ENCODE measurements at regions not wholly inside any gene's neighbourhood (a gene's known extent, or its start where the extent isn't known, plus 50 kb on each side); places are given as distances from the start of the nearest gene placed in this dataset.

DNA sequence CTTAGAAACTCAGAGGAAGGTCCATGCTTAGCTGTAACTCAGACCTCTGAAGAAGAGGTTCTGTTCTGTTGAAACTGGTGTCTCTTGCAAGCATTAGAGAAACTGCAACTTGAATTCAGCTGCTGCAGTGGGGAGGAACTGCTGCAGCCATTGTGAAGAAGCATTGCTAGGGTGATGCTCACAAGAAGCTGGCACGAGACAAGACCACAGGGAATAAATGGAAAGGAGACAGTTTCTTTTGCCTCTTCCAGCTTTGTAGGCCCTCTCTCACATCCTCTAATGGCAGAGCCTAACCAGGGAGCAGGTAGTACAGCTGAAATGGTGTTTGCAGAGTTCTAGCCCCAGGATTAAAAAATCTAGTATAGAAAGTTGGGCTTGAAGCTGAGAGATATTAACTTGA lies 148.0 kb upstream of the DMAC1 start:
- CTCF ChIA-PET, result no interaction called here
- H3K4me3 Mint-ChIP-seq, result no peak overlapping the region
- peak overlapping the region; percentile 51 for H3K27ac Mint-ChIP-seq

DNA sequence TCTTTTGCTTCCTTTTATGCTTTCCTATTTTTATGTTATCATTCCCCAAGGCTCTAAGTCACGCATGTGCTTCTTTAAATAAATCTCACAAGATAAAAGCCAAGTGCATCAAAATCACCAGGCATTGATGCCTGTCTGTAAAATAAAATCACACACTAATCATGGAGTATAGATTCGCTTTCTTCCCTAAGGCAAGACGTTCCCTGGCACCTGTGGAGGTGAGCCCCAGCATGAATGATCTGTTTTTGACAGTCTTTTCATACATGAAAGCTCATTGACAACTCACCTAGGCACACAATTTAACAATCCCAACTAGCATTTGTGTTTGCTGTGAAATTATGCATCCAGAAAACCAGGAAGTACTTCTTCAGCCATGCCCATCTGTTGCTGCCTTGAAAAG lies 146.9 kb upstream of the DMAC1 start:
- H3K4me3 Mint-ChIP-seq, result no peak overlapping the region
- no peaks in the 10 kb centered on the region for H3K36me3 Mint-ChIP-seq
- no peak overlapping the region for H3K27ac Mint-ChIP-seq
- DNase-seq, result no peak
- H3K9me3 Mint-ChIP-seq, result no peaks in the 10 kb centered on the region
- CTCF ChIA-PET, result no interaction called here
- H3K27me3 Mint-ChIP-seq, result no peaks in the 10 kb centered on the region
- peaks cover 13% of the 10 kb centered on the region for H3K4me1 Mint-ChIP-seq

More for the DNA sequence above, 148.0 kb upstream of the DMAC1 start:
- no peaks in the 10 kb centered on the region for H3K27me3 Mint-ChIP-seq
- H3K36me3 Mint-ChIP-seq, result no peaks in the 10 kb centered on the region
- DNase-seq, result no peak
- H3K4me1 Mint-ChIP-seq, result peaks cover 13% of the 10 kb centered on the region
- no peaks in the 10 kb centered on the region for H3K9me3 Mint-ChIP-seq

DNA sequence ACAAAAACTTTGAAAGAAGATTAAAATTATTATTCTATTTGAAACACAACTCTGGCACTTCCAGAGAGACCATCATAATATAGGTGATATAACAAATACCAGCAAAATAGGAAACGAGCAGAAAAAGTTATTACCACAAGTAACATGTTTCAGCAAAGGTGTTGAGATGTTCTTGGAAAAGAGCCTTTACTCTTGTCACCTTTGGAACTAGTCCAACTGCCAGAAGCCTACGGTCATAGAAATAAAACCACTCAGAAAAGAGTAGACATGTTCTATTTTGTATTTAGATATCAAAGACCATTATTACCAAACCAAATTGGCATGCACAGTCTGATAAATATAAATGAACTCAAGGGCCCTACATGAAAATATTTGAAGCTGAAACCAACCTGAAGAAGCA lies 145.0 kb upstream of the DMAC1 start:
- no peak overlapping the region for H3K4me3 Mint-ChIP-seq
- H3K27me3 Mint-ChIP-seq, result no peaks in the 10 kb centered on the region
- no peak for DNase-seq
- H3K9me3 Mint-ChIP-seq, result peaks cover 12% of the 10 kb centered on the region
- H3K4me1 Mint-ChIP-seq, result peaks cover 13% of the 10 kb centered on the region
- CTCF ChIA-PET, result interaction anchor here (0.6 kb wide), 1 partner anchor 99 kb away, joined by 3 read pairs; no protein-coding TSS in a partner anchor
- H3K27ac Mint-ChIP-seq, result no peak overlapping the region
- peaks cover 8% of the 10 kb centered on the region for H3K36me3 Mint-ChIP-seq

DNA sequence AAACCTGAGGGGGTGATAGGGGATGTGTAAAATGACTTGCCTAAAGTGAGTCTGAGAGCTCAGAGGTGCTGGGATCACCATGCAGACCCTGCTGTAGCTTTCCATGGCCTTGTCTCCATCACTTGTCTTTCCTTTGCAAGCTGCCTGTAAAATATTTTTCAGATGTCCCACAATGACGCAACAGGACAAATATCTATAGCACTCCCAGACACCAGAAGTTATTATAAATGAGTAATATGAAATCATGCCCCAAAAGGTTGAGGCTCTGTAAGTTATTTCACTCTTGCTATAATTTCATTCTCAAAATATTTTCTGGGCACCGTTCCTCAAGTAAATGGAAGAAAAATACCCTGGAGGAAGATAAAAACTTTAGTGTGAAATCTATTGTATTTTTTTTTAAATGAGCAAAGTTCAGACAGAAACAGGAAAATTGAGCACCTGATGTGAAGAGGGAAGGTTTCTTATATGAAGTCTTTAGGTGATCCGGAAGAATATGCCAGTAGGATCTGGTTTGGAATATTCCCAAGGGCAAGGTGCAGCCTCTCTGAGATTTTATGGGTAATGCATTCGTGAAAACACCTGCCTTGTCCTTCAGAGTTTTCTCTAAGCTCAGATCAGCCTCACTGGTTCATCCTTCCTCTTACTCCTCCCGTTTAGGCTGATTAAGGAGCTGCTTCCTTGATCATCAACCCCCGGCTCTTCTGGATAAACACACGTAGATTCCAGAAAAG lies 138.3 kb upstream of the DMAC1 start:
- H3K27ac Mint-ChIP-seq, result peak overlapping the region; percentile 8
- no peak overlapping the region for H3K4me3 Mint-ChIP-seq
- no peaks in the 10 kb centered on the region for H3K27me3 Mint-ChIP-seq
- peaks cover 21% of the 10 kb centered on the region for H3K36me3 Mint-ChIP-seq
- CTCF ChIA-PET, result interaction anchor here (0.7 kb wide), 1 partner anchor 19 kb away, joined by 3 read pairs; no protein-coding TSS in a partner anchor
- H3K4me1 Mint-ChIP-seq, result peaks cover 30% of the 10 kb centered on the region
- H3K9me3 Mint-ChIP-seq, result peaks cover 20% of the 10 kb centered on the region
- DNase-seq, result no peak

DNA sequence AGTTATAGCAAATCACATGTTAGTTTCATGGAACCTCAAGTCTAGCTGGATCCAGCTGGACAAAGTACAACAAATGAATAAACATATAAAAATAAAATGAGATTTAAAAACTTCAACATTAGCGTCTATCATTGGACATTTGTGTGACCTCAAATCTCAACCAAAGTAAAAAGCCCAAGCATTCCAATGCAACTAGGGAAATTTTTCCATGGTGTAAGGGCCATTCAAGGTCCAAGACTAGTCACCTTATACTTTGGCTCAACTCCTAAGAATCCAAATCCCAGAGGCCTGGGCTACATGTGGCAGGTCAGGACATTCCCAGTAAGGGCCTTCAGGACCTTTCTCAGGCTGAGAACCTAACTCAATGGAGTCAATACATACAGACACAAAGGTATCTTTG lies 137.4 kb upstream of the DMAC1 start:
- Mint-ChIP-seq H3K4me3 (no peak overlapping the region), H3K27ac (peak overlapping the region; percentile 33), H3K9me3 (peaks cover 20% of the 10 kb centered on the region), H3K27me3 (no peaks in the 10 kb centered on the region), H3K4me1 (peaks cover 30% of the 10 kb centered on the region), H3K36me3 (peaks cover 21% of the 10 kb centered on the region)
- no peak for DNase-seq
- CTCF ChIA-PET, result interaction anchor here (1.0 kb wide), 1 partner anchor 44 kb away, joined by 3 read pairs; no protein-coding TSS in a partner anchor

DNA sequence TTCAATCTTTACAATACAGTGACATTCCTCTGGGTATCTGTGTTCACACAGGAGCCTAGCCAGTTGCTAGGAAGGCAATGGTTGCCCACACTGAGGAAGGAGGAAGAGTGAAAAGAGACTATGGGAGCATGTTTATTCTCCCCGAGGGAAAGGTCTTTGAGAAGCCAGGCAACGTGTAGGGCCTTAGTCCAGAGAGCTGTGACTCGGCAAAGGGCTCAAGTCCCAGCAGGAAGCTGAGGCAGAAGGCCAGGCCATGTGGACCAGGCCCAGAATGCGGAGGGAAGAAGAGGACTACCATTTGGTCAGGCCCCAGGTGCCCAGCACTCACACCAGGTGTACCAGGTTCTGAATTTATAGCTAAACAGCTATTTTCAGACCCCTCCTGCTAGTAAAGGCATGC lies 136.6 kb upstream of the DMAC1 start:
- CTCF ChIA-PET, result interaction anchor here (1.0 kb wide), 1 partner anchor 45 kb away, joined by 3 read pairs; no protein-coding TSS in a partner anchor
- H3K4me3 Mint-ChIP-seq, result peak overlapping the region; percentile 30
- H3K27me3 Mint-ChIP-seq, result no peaks in the 10 kb centered on the region
- H3K36me3 Mint-ChIP-seq, result peaks cover 21% of the 10 kb centered on the region
- H3K4me1 Mint-ChIP-seq, result peaks cover 30% of the 10 kb centered on the region
- peak overlapping the region; percentile 96 for H3K27ac Mint-ChIP-seq
- H3K9me3 Mint-ChIP-seq, result peaks cover 20% of the 10 kb centered on the region
- peak; percentile 21 for DNase-seq

DNA sequence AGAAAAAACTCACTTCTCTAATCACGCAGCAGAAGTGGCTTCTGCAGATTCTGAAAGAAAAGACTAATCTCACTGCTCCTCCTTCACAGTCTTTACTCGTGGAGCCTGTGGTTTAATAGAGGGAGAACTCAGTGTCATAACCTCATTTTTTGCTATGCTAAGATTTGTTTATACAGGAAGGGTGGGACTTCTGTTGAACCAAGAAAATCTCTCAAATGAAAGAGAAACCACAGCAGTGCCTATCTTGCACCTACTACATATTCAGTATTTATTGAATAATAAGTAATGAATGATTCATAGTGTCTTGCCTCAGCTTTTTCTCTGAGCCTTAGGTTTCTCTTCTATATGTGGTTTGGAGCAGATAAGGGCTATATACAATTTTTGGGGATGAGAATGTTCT lies 136.1 kb upstream of the DMAC1 start:
- H3K27me3 Mint-ChIP-seq, result peaks cover 4% of the 10 kb centered on the region
- peak overlapping the region; percentile 96 for H3K27ac Mint-ChIP-seq
- peaks cover 21% of the 10 kb centered on the region for H3K36me3 Mint-ChIP-seq
- DNase-seq, result peak; percentile 22
- CTCF ChIA-PET, result interaction anchor here (1.0 kb wide), 1 partner anchor 45 kb away, joined by 3 read pairs; no protein-coding TSS in a partner anchor
- H3K4me3 Mint-ChIP-seq, result peak overlapping the region; percentile 30
- peaks cover 18% of the 10 kb centered on the region for H3K9me3 Mint-ChIP-seq
- H3K4me1 Mint-ChIP-seq, result peaks cover 32% of the 10 kb centered on the region

DNA sequence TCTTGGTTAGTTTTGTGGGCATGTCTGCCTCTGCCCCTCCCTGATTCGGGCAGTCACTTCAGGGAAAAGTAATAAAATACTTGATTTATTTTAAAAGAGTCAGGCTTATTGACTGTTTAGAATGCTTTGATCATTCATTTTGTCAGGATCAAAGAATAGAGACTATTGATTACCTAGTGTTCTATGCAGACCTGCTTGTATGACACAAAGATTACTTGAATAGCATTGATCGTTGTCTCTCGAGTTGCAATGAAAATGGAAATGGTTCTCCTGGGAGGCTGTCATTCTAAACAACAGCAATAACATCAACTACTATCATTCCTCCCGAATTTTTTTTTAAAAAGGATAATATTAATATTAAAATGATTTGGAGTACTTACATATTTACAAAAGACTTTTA lies 133.2 kb upstream of the DMAC1 start:
- Mint-ChIP-seq H3K27ac (no peak overlapping the region), H3K4me1 (peaks cover 31% of the 10 kb centered on the region), H3K36me3 (peaks cover 6% of the 10 kb centered on the region), H3K4me3 (no peak overlapping the region), H3K9me3 (no peaks in the 10 kb centered on the region), H3K27me3 (peaks cover 4% of the 10 kb centered on the region)
- DNase-seq, result no peak
- CTCF ChIA-PET, result no interaction called here

DNA sequence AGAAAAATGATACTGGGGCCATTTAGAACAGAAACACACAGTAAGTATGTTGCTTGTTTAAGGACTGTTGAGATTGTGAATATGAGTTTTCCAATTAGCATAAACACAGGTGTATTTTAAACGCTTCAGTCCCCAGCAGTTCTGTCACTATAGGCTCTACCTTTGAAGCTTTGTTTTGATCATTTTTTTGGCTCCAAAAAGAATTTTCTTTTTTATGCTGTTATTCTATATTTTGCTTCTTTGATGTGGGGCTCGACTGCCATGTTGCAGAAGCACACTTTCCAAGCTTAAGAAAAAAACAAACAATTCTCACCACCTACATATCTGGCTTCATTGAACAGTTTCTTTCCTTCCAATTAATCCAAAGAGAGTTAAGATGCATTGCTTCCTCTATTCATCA lies 131.0 kb upstream of the DMAC1 start:
- Mint-ChIP-seq H3K4me1 (peaks cover 15% of the 10 kb centered on the region), H3K36me3 (no peaks in the 10 kb centered on the region), H3K4me3 (no peak overlapping the region), H3K27me3 (peaks cover 4% of the 10 kb centered on the region), H3K9me3 (no peaks in the 10 kb centered on the region), H3K27ac (no peak overlapping the region)
- CTCF ChIA-PET, result no interaction called here
- DNase-seq, result no peak

DNA sequence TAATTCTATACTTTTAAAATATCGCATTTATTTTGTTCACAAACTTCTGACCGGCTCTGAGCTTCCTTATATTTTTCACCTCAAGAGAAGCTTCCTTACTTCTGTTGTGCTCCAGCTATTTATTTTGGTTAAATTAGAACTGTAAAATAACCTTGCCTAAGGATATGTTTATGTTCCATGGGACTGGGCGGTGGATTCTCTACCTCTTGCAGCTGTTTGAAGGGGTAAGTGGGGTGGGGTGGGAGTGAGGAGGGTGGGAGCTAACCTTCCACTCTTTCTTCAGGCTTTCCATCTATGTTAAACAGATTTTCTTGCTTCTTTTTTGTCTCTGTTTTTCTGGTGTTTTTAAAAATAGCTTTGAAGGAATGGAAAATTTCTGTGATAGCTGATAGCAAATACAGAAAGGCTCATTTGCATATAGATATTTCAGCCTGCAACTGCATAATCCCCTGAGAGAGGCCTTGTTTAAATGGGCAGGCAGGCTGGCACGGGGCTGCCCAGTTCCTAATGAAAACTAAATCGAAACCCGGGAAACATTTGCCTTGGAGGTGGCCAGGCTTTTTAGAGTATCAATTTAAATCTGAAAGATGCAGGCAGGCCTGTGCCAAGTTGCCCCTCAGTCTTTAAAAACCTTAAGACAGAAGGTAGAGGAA lies 122.1 kb upstream of the DMAC1 start:
- H3K4me1 Mint-ChIP-seq, result no peaks in the 10 kb centered on the region
- DNase-seq, result no peak
- CTCF ChIA-PET, result no interaction called here
- H3K27me3 Mint-ChIP-seq, result no peaks in the 10 kb centered on the region
- no peaks in the 10 kb centered on the region for H3K9me3 Mint-ChIP-seq
- H3K27ac Mint-ChIP-seq, result no peak overlapping the region
- no peak overlapping the region for H3K4me3 Mint-ChIP-seq
- no peaks in the 10 kb centered on the region for H3K36me3 Mint-ChIP-seq

DNA sequence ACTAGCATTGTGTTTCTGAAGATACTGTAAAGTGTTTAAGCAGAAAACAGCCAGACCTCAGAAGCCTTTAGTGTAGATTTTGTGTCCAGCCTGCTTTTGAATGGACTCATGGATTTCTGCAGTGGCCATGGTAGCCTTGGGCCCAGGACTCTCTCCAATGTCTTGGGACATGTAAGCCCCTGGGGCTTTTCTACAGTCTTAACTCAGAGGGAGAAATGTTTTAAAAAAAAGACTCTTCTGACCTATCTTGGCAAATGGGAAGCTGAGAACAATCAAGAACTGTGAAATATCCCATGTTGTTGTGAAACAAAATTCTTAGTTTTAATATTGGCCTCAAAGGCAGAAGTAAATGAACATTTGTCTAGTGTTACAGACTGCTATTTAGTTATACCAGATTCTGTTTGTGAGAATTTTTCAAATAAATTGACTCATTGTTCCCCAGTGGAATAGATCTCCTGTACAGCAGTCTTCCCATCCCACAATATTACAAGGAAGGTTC lies 112.5 kb upstream of the DMAC1 start:
- no peak overlapping the region for H3K27ac Mint-ChIP-seq

DNA sequence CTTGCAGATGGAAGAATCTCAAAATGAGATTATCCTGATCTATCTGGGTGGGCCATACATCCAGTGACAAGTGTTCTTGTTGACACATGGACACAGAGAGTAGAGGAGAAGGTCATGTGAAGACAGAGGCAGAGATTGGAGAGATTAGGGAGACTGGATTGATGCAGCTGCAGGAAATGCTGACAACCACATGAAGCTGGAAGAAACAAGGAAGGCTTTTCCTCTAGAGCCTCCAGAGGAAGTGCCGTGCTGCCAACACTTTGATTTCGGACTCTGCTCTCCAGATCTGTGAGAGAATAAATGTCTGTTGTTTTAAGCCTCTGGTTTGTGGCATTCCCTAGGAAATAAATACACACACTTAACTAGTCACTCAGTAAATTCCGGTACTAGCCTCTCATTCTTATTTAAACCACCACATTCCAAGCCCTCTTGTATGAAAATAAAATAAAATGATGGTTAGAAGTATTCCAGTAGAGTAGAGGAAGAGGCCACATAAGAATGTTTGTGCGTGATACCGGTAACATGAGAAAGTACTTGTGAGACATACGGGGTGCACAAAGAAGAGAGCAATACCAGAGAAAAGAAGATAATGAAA lies 110.9 kb upstream of the DMAC1 start:
- Mint-ChIP-seq H3K4me3 (no peak overlapping the region), H3K36me3 (no peaks in the 10 kb centered on the region), H3K27me3 (no peaks in the 10 kb centered on the region), H3K4me1 (peaks cover 7% of the 10 kb centered on the region), H3K9me3 (no peaks in the 10 kb centered on the region), H3K27ac (no peak overlapping the region)
- DNase-seq, result no peak
- CTCF ChIA-PET, result no interaction called here

More for the DNA sequence above, 112.5 kb upstream of the DMAC1 start:
- Mint-ChIP-seq H3K36me3 (no peaks in the 10 kb centered on the region), H3K9me3 (no peaks in the 10 kb centered on the region), H3K4me1 (peaks cover 7% of the 10 kb centered on the region), H3K4me3 (no peak overlapping the region), H3K27me3 (no peaks in the 10 kb centered on the region)
- DNase-seq, result no peak
- CTCF ChIA-PET, result no interaction called here

DNA sequence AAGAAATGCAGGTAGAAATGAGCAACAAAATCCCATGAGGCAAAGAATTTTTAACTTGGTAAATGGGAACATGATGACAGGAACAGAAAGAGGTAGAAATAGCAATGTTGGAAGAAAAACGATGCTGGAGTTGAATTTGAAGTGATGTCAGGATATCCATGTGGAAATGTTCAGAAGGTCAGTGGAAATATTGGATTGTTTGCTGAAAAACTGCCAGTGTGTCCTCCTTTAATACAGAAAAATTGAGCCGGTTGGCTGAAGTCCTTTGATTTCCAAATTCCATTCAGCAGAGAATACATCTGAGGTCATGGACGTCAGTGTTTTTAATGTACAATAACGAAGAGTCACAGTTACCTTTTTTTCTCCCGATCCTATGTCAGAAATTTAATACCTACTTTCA lies 110.0 kb upstream of the DMAC1 start:
- no peak overlapping the region for H3K27ac Mint-ChIP-seq
- peaks cover 7% of the 10 kb centered on the region for H3K4me1 Mint-ChIP-seq
- CTCF ChIA-PET, result no interaction called here
- no peak overlapping the region for H3K4me3 Mint-ChIP-seq
- no peak for DNase-seq
- H3K36me3 Mint-ChIP-seq, result no peaks in the 10 kb centered on the region
- no peaks in the 10 kb centered on the region for H3K27me3 Mint-ChIP-seq
- no peaks in the 10 kb centered on the region for H3K9me3 Mint-ChIP-seq

DNA sequence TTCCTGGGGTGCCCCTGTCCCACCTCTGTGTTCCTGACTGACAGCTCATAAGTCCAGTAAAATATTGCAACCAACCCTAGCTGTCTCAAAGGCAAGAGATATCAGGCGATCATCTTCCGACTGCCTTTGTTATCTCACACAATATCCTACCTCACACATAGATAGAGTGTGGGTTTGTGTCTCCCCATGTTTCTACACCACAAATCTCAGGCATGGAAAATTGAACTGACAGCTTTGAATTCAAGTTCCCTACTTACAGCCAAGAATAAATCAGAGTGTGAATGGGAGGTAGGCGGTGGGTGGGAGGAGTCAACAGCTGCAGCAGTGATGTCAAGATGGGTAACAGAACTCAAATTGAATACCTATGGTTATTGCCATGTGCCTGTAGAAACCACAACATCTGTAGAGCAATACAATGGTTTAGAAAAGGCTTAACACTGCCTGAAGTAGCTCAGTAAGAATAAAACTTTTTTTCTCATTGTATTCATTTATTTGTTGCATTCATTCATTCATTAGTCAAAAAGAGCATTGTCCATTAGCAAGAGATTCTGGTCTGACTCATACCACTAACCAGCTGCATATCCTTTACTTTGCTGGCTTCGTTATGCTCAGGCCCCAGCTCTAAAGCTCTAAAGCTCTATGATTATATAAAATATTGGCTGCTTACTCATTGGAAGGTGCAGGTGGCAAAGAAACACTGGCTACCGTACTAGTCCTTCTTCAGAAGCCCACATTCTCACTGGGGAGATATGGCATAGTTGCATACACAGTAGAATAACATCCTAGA lies 108.2 kb upstream of the DMAC1 start:
- Mint-ChIP-seq H3K9me3 (no peaks in the 10 kb centered on the region), H3K4me1 (peaks cover 7% of the 10 kb centered on the region), H3K36me3 (no peaks in the 10 kb centered on the region), H3K4me3 (no peak overlapping the region), H3K27ac (no peak overlapping the region), H3K27me3 (no peaks in the 10 kb centered on the region)
- CTCF ChIA-PET, result no interaction called here
- no peak for DNase-seq
